Osteocyte (in vitro differentiated cells): ENCODE measurements at regions not wholly inside any gene's neighbourhood (a gene's known extent, or its start where the extent isn't known, plus 50 kb on each side); places are given as distances from the start of the nearest gene placed in this dataset.

Source experiments
- DNase-seq: peaks from one replicate; pipeline ENCODE4 v3.0.0; 2021; ENCODE audit warnings: mixed read lengths; ENCODE audit not compliant: unreplicated experiment; ENCODE audit errors: extremely low spot score
- H3K27ac Mint-ChIP-seq: one replicate; pipeline ENCODE4 v1.8.0; 2021; ENCODE audit warnings: mild to moderate bottlenecking, mixed read lengths; ENCODE audit not compliant: unreplicated experiment
- H3K27me3 Mint-ChIP-seq: one replicate; pipeline ENCODE4 v1.8.0; 2021; ENCODE audit warnings: mixed read lengths; ENCODE audit not compliant: unreplicated experiment
- H3K36me3 Mint-ChIP-seq: one replicate; pipeline ENCODE4 v1.8.0; 2021; ENCODE audit warnings: mixed read lengths; ENCODE audit not compliant: unreplicated experiment
- H3K4me1 Mint-ChIP-seq: one replicate; pipeline ENCODE4 v1.8.0; 2021; ENCODE audit warnings: mixed read lengths; ENCODE audit not compliant: unreplicated experiment
- H3K4me3 Mint-ChIP-seq: one replicate; pipeline ENCODE4 v1.8.0; 2021; ENCODE audit warnings: mild to moderate bottlenecking, moderate library complexity, mixed read lengths; ENCODE audit not compliant: unreplicated experiment
- H3K9me3 Mint-ChIP-seq: one replicate; pipeline ENCODE4 v1.8.0; 2021; ENCODE audit warnings: mixed read lengths; ENCODE audit not compliant: unreplicated experiment
- TF ChIP-seq, protein P1 (sequence below): fragments of 200-600 bp; sonication (generic); IDR thresholded peaks from 2 replicates; pipeline ENCODE4 v1.5.0; 2021; ENCODE audit warnings: antibody characterized with exemption, mild to moderate bottlenecking, moderate library complexity

DNA sequence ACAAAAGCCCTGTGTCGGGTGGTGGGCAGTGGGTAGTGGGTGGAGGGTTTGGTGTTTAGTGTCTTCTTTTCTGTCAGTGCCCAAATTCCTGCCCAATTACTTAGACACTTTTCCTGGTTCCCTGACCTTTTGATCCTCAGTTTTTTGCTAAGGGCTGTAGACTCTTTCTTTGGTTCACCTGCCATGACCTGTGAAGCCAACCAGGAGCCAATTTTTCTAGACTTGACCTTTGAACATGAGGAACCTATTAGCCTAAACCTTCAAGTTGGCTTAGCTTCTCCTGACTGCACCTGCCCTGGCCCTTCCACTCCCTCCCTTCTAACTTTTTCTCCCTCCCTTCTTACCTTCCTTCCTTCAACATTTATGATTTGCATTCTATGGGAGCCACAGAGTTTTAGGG, 94.5 kb downstream of the MID1IP1 start:
- Mint-ChIP-seq H3K27me3 (no peaks in the 10 kb centered on the region), H3K9me3 (peaks cover 12% of the 10 kb centered on the region), H3K27ac (no peak overlapping the region), H3K4me1 (no peaks in the 10 kb centered on the region), H3K4me3 (no peak overlapping the region), H3K36me3 (no peaks in the 10 kb centered on the region)
- TF ChIP-seq, protein P1, sequence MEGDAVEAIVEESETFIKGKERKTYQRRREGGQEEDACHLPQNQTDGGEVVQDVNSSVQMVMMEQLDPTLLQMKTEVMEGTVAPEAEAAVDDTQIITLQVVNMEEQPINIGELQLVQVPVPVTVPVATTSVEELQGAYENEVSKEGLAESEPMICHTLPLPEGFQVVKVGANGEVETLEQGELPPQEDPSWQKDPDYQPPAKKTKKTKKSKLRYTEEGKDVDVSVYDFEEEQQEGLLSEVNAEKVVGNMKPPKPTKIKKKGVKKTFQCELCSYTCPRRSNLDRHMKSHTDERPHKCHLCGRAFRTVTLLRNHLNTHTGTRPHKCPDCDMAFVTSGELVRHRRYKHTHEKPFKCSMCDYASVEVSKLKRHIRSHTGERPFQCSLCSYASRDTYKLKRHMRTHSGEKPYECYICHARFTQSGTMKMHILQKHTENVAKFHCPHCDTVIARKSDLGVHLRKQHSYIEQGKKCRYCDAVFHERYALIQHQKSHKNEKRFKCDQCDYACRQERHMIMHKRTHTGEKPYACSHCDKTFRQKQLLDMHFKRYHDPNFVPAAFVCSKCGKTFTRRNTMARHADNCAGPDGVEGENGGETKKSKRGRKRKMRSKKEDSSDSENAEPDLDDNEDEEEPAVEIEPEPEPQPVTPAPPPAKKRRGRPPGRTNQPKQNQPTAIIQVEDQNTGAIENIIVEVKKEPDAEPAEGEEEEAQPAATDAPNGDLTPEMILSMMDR: no peak
- no peak for DNase-seq

DNA sequence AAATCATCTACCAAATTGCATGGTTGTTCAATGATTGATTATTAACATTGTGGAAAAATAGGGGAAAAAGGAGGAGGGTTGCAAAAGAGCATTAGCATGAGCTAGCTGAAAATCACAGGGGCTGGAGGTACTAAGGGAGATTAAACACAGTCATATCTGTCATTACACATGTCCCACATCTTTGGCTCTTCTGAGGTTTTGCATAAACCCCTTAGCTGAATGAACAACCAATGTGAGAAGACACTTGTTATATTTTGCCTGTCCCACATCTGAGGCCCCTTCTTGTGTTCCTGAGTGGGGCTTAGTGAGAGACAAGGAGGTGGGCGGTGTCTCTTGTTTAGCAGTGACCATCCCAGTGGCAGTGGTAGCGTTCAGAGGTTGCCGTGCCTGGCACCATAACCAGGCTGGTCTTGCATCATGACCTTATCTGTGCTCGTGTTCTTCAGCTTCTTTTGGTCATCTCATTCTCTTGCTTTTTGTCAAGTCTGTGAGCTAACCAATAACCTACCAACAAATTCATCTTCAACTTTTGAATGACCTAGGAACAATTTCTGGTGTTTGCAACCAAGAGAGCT, 95.6 kb downstream of the MID1IP1 start:
- H3K27ac Mint-ChIP-seq: no peak overlapping the region
- peaks cover 12% of the 10 kb centered on the region for H3K9me3 Mint-ChIP-seq
- no peak overlapping the region for H3K4me3 Mint-ChIP-seq
- no peaks in the 10 kb centered on the region for H3K4me1 Mint-ChIP-seq
- H3K36me3 Mint-ChIP-seq: no peaks in the 10 kb centered on the region
- no peaks in the 10 kb centered on the region for H3K27me3 Mint-ChIP-seq
- DNase-seq: no peak
- TF ChIP-seq, protein P1: no peak

DNA sequence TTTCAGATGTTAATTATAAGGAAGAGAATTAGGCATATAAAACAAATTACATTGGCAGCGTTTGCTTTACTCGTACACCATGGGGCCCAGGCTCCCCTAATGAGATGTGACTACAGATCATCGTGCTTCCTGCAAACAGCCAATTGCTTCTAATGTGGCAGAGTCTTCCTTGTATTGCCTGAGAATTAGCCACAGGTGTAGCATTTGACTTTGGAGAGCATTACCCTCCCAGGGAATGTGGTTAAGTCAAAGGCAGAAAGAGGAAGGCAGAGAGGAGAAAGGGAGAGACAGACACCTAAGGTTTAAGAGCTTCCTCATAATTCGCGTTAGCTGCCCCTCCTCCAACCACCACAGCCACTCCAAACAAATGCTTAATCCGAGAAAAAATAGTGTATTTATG, 97.0 kb downstream of the MID1IP1 start:
- H3K4me1 Mint-ChIP-seq: no peaks in the 10 kb centered on the region
- TF ChIP-seq, protein P1: no peak
- H3K27ac Mint-ChIP-seq: no peak overlapping the region
- peaks cover 6% of the 10 kb centered on the region for H3K9me3 Mint-ChIP-seq
- no peak overlapping the region for H3K4me3 Mint-ChIP-seq
- DNase-seq: no peak
- H3K27me3 Mint-ChIP-seq: no peaks in the 10 kb centered on the region
- no peaks in the 10 kb centered on the region for H3K36me3 Mint-ChIP-seq

DNA sequence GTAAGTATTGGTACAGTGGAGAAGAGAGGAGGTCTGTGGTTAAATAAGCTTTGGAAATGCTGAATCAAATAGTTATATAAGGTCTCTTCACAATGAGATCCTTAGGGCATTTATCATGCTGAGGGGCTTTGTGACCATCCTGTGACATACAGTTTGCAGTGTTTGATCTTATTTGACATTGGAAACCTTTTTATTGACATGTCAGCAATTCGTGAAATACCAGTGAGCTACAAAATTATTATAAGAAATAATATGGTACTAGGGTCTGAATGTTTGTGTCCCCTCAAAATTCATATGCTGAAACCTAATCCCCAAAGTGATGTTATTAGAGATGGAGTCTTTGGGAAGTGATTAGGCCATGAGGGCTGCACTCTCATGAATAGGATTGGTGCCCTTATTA, 98.4 kb downstream of the MID1IP1 start:
- Mint-ChIP-seq H3K36me3 (no peaks in the 10 kb centered on the region), H3K9me3 (peaks cover 6% of the 10 kb centered on the region), H3K4me3 (no peak overlapping the region), H3K4me1 (no peaks in the 10 kb centered on the region), H3K27ac (no peak overlapping the region), H3K27me3 (no peaks in the 10 kb centered on the region)
- TF ChIP-seq, protein P1: no peak
- no peak for DNase-seq

DNA sequence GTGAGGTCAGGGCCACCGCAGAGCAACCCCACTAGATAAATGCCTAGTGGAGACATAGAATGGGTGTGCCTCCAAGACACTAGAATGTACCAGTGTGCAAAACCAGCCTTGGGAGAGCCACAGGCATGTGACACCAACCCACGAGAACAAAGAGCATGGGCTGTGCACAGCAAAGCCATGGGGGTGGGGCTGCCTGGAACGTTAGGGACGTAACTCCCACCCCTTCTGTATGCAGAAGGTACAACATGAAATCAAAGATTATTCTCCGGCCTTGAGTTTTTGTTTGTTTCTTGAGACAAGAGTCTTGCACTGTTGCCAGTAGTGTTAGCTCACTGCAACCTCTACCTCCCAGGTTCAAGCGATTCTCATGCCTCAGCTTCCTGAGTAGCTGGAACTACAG, 99.5 kb downstream of the MID1IP1 start:
- Mint-ChIP-seq H3K9me3 (no peaks in the 10 kb centered on the region), H3K4me1 (no peaks in the 10 kb centered on the region), H3K27me3 (no peaks in the 10 kb centered on the region), H3K4me3 (no peak overlapping the region), H3K36me3 (no peaks in the 10 kb centered on the region), H3K27ac (no peak overlapping the region)
- DNase-seq: no peak
- TF ChIP-seq, protein P1: no peak
